Hepatocyte (in vitro differentiated cells): ENCODE measurements at regions not wholly inside any gene's neighbourhood (a gene's known extent, or its start where the extent isn't known, plus 50 kb on each side); places are given as distances from the start of the nearest gene placed in this dataset.

ENCODE experiments used
- DNase-seq: peaks from one replicate; pipeline ENCODE4 v3.0.0-alpha.2; 2016; ENCODE audit warnings: low spot score
- H2AFZ ChIP-seq: fragments of 200-600 bp; sonication (generic); 2 replicates; pipeline ENCODE4 v1.6.0; 2016; ENCODE audit warnings: antibody characterized with exemption, mild to moderate bottlenecking
- H3K27ac ChIP-seq: fragments of 200-600 bp; sonication (generic); 2 replicates; pipeline ENCODE4 v1.5.1; 2016; ENCODE audit warnings: mild to moderate bottlenecking
- H3K27me3 ChIP-seq: fragments of 200-600 bp; sonication (generic); 2 replicates; pipeline ENCODE4 v1.6.1; 2016
- H3K36me3 ChIP-seq: fragments of 200-600 bp; sonication (generic); replicated peaks from 2 replicates; pipeline ENCODE4 v1.5.1; 2016; ENCODE audit warnings: low read depth; ENCODE audit not compliant: insufficient read depth
- H3K4me1 ChIP-seq: fragments of 200-600 bp; sonication (generic); 2 replicates; pipeline ENCODE4 v1.5.1; 2016; ENCODE audit warnings: mild to moderate bottlenecking, moderate library complexity; ENCODE audit not compliant: insufficient read depth
- H3K4me2 ChIP-seq: fragments of 200-600 bp; sonication (generic); 2 replicates; pipeline ENCODE4 v1.6.0; 2016
- H3K4me3 ChIP-seq: fragments of 200-600 bp; sonication (generic); 2 replicates; pipeline ENCODE4 v1.5.1; 2016; ENCODE audit warnings: mild to moderate bottlenecking
- H3K79me2 ChIP-seq: fragments of 200-600 bp; sonication (generic); 2 replicates; pipeline ENCODE4 v1.6.0; 2017; ENCODE audit warnings: mild to moderate bottlenecking
- H3K9me2 ChIP-seq: fragments of 200-600 bp; sonication (generic); replicated peaks from 2 replicates; pipeline ENCODE4 v1.6.0; 2017; ENCODE audit warnings: mild to moderate bottlenecking; ENCODE audit not compliant: insufficient read depth
- H3K9me3 ChIP-seq: fragments of 200-600 bp; sonication (generic); 2 replicates; pipeline ENCODE4 v1.5.1; 2016; ENCODE audit warnings: low read depth, mild to moderate bottlenecking
- H4K20me1 ChIP-seq: fragments of 200-600 bp; sonication (generic); 2 replicates; pipeline ENCODE4 v1.6.0; 2016; ENCODE audit warnings: mild to moderate bottlenecking; ENCODE audit not compliant: insufficient read depth, poor library complexity, severe bottlenecking
- CTCF ChIP-seq: fragments of 200-600 bp; sonication (generic); IDR thresholded peaks from 2 replicates; pipeline ENCODE4 v1.5.1; 2016; ENCODE audit warnings: antibody characterized with exemption, mild to moderate bottlenecking; ENCODE audit not compliant: poor library complexity
- EZH2 ChIP-seq: fragments of 200-600 bp; sonication (generic); IDR thresholded peaks from 2 replicates; pipeline ENCODE4 v1.6.1; 2016; ENCODE audit warnings: antibody characterized with exemption, mild to moderate bottlenecking, borderline replicate concordance
- EZH2phosphoT487 ChIP-seq: fragments of 200-600 bp; sonication (generic); IDR thresholded peaks from one replicate; pipeline ENCODE4 v1.6.1; 2018; ENCODE audit warnings: antibody characterized with exemption, mild to moderate bottlenecking, low read depth, moderate library complexity; ENCODE audit not compliant: unreplicated experiment, severe bottlenecking
- WGBS: methylation state at CpG from one replicate; pipeline ENCODE4 v1.1.6; 2016; ENCODE audit warnings: low lambda C conversion rate; ENCODE audit errors: missing lambda C conversion rate; 5-methylcytosine and 5-hydroxymethylcytosine counted together

- WGBS = 53% methylated on average over 6 of the region's 6 CpGs
- Histone ChIP-seq H3K4me1 (no peaks in the 10 kb centered on the region), H3K9me2 (no peaks in the 10 kb centered on the region), H3K79me2 (no peaks in the 10 kb centered on the region), H2AFZ (peak overlapping the region; percentile 49), H3K27me3 (no peaks in the 10 kb centered on the region), H3K27ac (peak overlapping the region; percentile 67), H4K20me1 (no peaks in the 10 kb centered on the region), H3K9me3 (no peaks in the 10 kb centered on the region), H3K36me3 (no peaks in the 10 kb centered on the region), H3K4me2 (peak overlapping the region; percentile 33), H3K4me3 (no peak overlapping the region)
- DNase-seq = no peak
- TF ChIP-seq CTCF = no peak
- no peak for TF ChIP-seq EZH2
- TF ChIP-seq EZH2phosphoT487 = no peak
These were observed 51.4 kb upstream of the ZNF516 start for GRCh38 chr18:76546436-76546835.

- 34% methylated on average over 7 of the region's 7 CpGs for WGBS
- H2AFZ ChIP-seq = peak overlapping the region; percentile 49
- DNase-seq = no peak
These were observed 51.0 kb upstream of the ZNF516 start for GRCh38 chr18:76546088-76546435.

DNA sequence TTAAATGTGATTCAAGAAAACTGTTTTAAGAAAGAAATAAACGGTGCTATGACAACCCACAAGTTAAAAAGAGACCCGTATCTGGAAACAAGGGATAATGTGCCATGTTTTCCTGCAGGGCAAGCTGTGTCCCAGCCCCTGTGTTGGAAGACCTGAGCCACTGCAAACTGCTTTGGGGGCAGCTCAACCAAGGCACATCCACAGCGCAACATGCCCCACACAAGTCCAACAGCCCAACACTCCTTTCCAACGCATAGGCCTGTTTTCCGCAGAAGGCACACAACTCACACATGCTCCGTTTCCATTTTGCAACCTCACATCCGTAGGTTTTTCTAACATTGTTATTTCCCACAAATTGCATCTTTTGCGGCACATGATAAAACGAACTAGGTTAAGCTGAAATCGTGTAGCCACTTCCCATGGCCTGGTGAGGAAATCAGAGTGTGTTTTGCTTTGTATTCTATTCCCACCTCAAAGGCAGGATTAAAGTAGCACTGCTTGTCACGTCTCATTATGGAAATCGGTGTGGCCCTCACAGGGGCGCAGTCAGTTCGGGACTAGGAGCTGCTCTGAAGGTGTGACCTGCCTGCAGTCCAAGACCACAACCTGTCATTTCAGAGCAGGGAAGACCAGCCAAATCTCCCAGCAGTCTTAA is 50.5 kb upstream of the ZNF516 start:
- no peaks in the 10 kb centered on the region for H4K20me1 ChIP-seq
- DNase-seq = no peak
- no peak for TF ChIP-seq CTCF
- TF ChIP-seq EZH2phosphoT487 = no peak
- TF ChIP-seq EZH2 = no peak
- no peaks in the 10 kb centered on the region for H3K79me2 ChIP-seq
- WGBS = 76% methylated on average over 14 of the region's 14 CpGs
- H2AFZ ChIP-seq = no peak overlapping the region
- H3K36me3 ChIP-seq = no peaks in the 10 kb centered on the region
- H3K27ac ChIP-seq = peak overlapping the region; percentile 62
- no peaks in the 10 kb centered on the region for H3K27me3 ChIP-seq
- no peaks in the 10 kb centered on the region for H3K4me1 ChIP-seq
- H3K4me2 ChIP-seq = peak overlapping the region; percentile 33
- no peaks in the 10 kb centered on the region for H3K9me2 ChIP-seq
- H3K4me3 ChIP-seq = no peak overlapping the region
- no peaks in the 10 kb centered on the region for H3K9me3 ChIP-seq

More at GRCh38 chr18:76546088-76546435, 51.0 kb upstream of the ZNF516 start:
- Histone ChIP-seq H3K36me3 (no peaks in the 10 kb centered on the region), H3K27ac (peak overlapping the region; percentile 67), H3K4me3 (no peak overlapping the region), H3K4me2 (peak overlapping the region; percentile 33), H3K79me2 (no peaks in the 10 kb centered on the region), H3K4me1 (no peaks in the 10 kb centered on the region), H3K27me3 (no peaks in the 10 kb centered on the region), H4K20me1 (no peaks in the 10 kb centered on the region), H3K9me3 (no peaks in the 10 kb centered on the region), H3K9me2 (no peaks in the 10 kb centered on the region)
- TF ChIP-seq EZH2 = no peak
- TF ChIP-seq EZH2phosphoT487 = no peak
- no peak for TF ChIP-seq CTCF
